GM12878 (cell line): ENCODE measurements at regions not wholly inside any gene's neighbourhood (a gene's known extent, or its start where the extent isn't known, plus 50 kb on each side); places are given as distances from the start of the nearest gene placed in this dataset.

ENCODE experiments used
- EZH2 ChIP-seq: IDR thresholded peaks from 2 replicates; pipeline ENCODE4 v1.6.1; 2012; ENCODE audit warnings: low read depth, mild to moderate bottlenecking, control low read depth, inconsistent platforms, low read length, borderline replicate concordance; ENCODE audit not compliant: control insufficient read depth
- FOXK2 ChIP-seq: fragments of 450-650 bp; IDR thresholded peaks from 2 replicates; pipeline ENCODE4 v1.6.1; 2017; ENCODE audit warnings: mild to moderate bottlenecking, moderate library complexity
- NR2F1 ChIP-seq: fragments of 450-650 bp; conservative IDR thresholded peaks from 2 replicates; pipeline ENCODE4 v1.6.1; 2017; ENCODE audit warnings: mild to moderate bottlenecking
- POLR2AphosphoS5 ChIP-seq: IDR thresholded peaks from 2 replicates; pipeline ENCODE4 v1.6.1; 2011; ENCODE audit warnings: mild to moderate bottlenecking, low read length, inconsistent platforms
- RELA ChIP-seq: fragments of 450-650 bp; IDR thresholded peaks from 2 replicates; pipeline ENCODE4 v1.8.0; 2014; ENCODE audit warnings: borderline replicate concordance; ENCODE audit not compliant: partially characterized antibody
- RFX5 ChIP-seq: IDR thresholded peaks from 2 replicates; pipeline ENCODE4 v1.6.1; 2011; ENCODE audit warnings: low read depth, low read length, improper control_type of control experiment
- ZNF384 ChIP-seq: IDR thresholded peaks from 2 replicates; pipeline ENCODE4 v1.6.1; 2012; ENCODE audit warnings: low read depth, mild to moderate bottlenecking, low read length, improper control_type of control experiment, borderline replicate concordance
- TF ChIP-seq, protein P1 (sequence below): IDR thresholded peaks from 2 replicates; pipeline ENCODE4 v1.6.1; 2012; ENCODE audit warnings: improper control_type of control experiment, low read depth, low read length; ENCODE audit not compliant: insufficient replicate concordance
- TF ChIP-seq, protein P2 (sequence below): IDR thresholded peaks from 2 replicates; pipeline ENCODE4 v1.6.1; 2012; ENCODE audit warnings: low read depth, low read length, improper control_type of control experiment
- TF ChIP-seq, protein P3 (sequence below), 3 experiments: IDR thresholded peaks in 2 of 3; conservative IDR thresholded peaks in 1 of 3; 2 replicates each; pipeline ENCODE4 v1.5.1; 2011; ENCODE audit warnings: low read depth in 3 of 3, low read length in 3 of 3, mild to moderate bottlenecking in 3 of 3, control low read depth in 2 of 3, moderate library complexity in 2 of 3, inconsistent platforms in 1 of 3, mixed read lengths in 1 of 3; ENCODE audit not compliant: control insufficient read depth in 2 of 3, insufficient read depth in 1 of 3; ENCODE audit errors: extremely low read depth in 1 of 3

DNA sequence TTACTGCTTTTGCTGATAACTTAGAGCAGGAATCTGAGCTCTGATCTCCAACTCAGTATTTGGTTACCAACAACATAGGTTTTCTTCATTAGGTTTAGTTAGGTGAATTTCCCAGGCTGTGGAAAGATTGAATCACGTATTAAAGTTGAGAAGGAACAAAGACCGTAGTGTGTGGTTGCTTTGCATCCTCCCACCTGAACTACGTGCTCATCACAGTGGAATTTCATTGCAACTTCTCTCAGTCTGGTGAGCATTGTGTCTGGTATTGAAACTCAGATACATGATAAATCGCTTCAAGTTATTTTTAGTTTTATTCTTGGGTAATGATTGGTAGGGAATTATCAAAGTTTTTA lies 139.4 kb upstream of the AKR1E2 start:
- TF ChIP-seq RFX5 (no peak), ZNF384 (no peak), RELA (no peak), FOXK2 (no peak), POLR2AphosphoS5 (no peak), NR2F1 (no peak), EZH2 (no peak)
- TF ChIP-seq, protein P1, sequence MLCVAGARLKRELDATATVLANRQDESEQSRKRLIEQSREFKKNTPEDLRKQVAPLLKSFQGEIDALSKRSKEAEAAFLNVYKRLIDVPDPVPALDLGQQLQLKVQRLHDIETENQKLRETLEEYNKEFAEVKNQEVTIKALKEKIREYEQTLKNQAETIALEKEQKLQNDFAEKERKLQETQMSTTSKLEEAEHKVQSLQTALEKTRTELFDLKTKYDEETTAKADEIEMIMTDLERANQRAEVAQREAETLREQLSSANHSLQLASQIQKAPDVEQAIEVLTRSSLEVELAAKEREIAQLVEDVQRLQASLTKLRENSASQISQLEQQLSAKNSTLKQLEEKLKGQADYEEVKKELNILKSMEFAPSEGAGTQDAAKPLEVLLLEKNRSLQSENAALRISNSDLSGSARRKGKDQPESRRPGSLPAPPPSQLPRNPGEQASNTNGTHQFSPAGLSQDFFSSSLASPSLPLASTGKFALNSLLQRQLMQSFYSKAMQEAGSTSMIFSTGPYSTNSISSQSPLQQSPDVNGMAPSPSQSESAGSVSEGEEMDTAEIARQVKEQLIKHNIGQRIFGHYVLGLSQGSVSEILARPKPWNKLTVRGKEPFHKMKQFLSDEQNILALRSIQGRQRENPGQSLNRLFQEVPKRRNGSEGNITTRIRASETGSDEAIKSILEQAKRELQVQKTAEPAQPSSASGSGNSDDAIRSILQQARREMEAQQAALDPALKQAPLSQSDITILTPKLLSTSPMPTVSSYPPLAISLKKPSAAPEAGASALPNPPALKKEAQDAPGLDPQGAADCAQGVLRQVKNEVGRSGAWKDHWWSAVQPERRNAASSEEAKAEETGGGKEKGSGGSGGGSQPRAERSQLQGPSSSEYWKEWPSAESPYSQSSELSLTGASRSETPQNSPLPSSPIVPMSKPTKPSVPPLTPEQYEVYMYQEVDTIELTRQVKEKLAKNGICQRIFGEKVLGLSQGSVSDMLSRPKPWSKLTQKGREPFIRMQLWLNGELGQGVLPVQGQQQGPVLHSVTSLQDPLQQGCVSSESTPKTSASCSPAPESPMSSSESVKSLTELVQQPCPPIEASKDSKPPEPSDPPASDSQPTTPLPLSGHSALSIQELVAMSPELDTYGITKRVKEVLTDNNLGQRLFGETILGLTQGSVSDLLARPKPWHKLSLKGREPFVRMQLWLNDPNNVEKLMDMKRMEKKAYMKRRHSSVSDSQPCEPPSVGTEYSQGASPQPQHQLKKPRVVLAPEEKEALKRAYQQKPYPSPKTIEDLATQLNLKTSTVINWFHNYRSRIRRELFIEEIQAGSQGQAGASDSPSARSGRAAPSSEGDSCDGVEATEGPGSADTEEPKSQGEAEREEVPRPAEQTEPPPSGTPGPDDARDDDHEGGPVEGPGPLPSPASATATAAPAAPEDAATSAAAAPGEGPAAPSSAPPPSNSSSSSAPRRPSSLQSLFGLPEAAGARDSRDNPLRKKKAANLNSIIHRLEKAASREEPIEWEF, result no peak
- TF ChIP-seq, protein P2, sequence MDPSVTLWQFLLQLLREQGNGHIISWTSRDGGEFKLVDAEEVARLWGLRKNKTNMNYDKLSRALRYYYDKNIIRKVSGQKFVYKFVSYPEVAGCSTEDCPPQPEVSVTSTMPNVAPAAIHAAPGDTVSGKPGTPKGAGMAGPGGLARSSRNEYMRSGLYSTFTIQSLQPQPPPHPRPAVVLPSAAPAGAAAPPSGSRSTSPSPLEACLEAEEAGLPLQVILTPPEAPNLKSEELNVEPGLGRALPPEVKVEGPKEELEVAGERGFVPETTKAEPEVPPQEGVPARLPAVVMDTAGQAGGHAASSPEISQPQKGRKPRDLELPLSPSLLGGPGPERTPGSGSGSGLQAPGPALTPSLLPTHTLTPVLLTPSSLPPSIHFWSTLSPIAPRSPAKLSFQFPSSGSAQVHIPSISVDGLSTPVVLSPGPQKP, result no peak
- TF ChIP-seq, protein P3, sequence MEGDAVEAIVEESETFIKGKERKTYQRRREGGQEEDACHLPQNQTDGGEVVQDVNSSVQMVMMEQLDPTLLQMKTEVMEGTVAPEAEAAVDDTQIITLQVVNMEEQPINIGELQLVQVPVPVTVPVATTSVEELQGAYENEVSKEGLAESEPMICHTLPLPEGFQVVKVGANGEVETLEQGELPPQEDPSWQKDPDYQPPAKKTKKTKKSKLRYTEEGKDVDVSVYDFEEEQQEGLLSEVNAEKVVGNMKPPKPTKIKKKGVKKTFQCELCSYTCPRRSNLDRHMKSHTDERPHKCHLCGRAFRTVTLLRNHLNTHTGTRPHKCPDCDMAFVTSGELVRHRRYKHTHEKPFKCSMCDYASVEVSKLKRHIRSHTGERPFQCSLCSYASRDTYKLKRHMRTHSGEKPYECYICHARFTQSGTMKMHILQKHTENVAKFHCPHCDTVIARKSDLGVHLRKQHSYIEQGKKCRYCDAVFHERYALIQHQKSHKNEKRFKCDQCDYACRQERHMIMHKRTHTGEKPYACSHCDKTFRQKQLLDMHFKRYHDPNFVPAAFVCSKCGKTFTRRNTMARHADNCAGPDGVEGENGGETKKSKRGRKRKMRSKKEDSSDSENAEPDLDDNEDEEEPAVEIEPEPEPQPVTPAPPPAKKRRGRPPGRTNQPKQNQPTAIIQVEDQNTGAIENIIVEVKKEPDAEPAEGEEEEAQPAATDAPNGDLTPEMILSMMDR (IDR thresholded peaks at IDR 0.05 in 2 of 3, conservative IDR thresholded peaks at IDR 0.05 in 1 of 3; ENCODE audit: control insufficient read depth in 2 of 3, extremely low read depth in 1 of 3, insufficient read depth in 1 of 3, low read depth in 3 of 3, low read length in 3 of 3), result no peak
